HEK293T (cell line): ENCODE measurements at regions not wholly inside any gene's neighbourhood (a gene's known extent, or its start where the extent isn't known, plus 50 kb on each side); places are given as distances from the start of the nearest gene placed in this dataset.

Experiments used
- CTCF ChIA-PET: fragments of 350-600 bp; formaldehyde crosslinking; extraction: SDS; loops from one replicate; lab custom pipeline; 2021; ENCODE audit warnings: antibody characterized with exemption, inconsistent platforms; lab: Yijun Ruan, JAX
- POLR2A ChIA-PET: fragments of 350-600 bp; formaldehyde crosslinking; extraction: SDS; loops from one replicate; lab custom pipeline; 2020; ENCODE audit warnings: antibody characterized with exemption, inconsistent platforms; lab: Yijun Ruan, JAX
- DNase-seq: peaks from one replicate; pipeline ENCODE4 v3.0.0; 2012; ENCODE audit warnings: mixed read lengths; ENCODE audit errors: extremely low spot score
- ARNT ChIP-seq: fragments of 450-650 bp; IDR thresholded peaks from 2 replicates; pipeline ENCODE4 v1.6.1; 2017; ENCODE audit warnings: mild to moderate bottlenecking
- BHLHE40 ChIP-seq: fragments of 450-650 bp; IDR thresholded peaks from 2 replicates; pipeline ENCODE4 v1.6.1; 2016; ENCODE audit warnings: mild to moderate bottlenecking, moderate library complexity, borderline replicate concordance
- CTBP1 ChIP-seq: fragments of 450-650 bp; IDR thresholded peaks from 2 replicates; pipeline ENCODE4 v1.6.1; 2016; ENCODE audit warnings: borderline replicate concordance
- ELF4 ChIP-seq: fragments of 450-650 bp; IDR thresholded peaks from 2 replicates; pipeline ENCODE4 v1.6.1; 2017; ENCODE audit warnings: antibody characterized with exemption
- FOXA1 ChIP-seq: fragments of 450-650 bp; IDR thresholded peaks from 2 replicates; pipeline ENCODE4 v1.6.1; 2016; ENCODE audit warnings: mild to moderate bottlenecking
- FOXK2 ChIP-seq: fragments of 450-650 bp; IDR thresholded peaks from 2 replicates; pipeline ENCODE4 v1.6.1; 2016; ENCODE audit warnings: mild to moderate bottlenecking
- FOXM1 ChIP-seq: fragments of 450-650 bp; IDR thresholded peaks from 2 replicates; pipeline ENCODE4 v1.6.1; 2017; ENCODE audit warnings: mild to moderate bottlenecking, borderline replicate concordance
- HDGF ChIP-seq: fragments of 450-650 bp; IDR thresholded peaks from 2 replicates; pipeline ENCODE4 v1.6.1; 2017; ENCODE audit warnings: antibody characterized with exemption, borderline replicate concordance
- L3MBTL2 ChIP-seq: fragments of 450-650 bp; conservative IDR thresholded peaks from 2 replicates; pipeline ENCODE4 v1.6.1; 2016; ENCODE audit warnings: mild to moderate bottlenecking
- LEF1 ChIP-seq: fragments of 450-650 bp; IDR thresholded peaks from 2 replicates; pipeline ENCODE4 v1.6.1; 2017; ENCODE audit warnings: mild to moderate bottlenecking, borderline replicate concordance
- NFRKB ChIP-seq: fragments of 450-650 bp; IDR thresholded peaks from 2 replicates; pipeline ENCODE4 v1.6.1; 2016; ENCODE audit warnings: mild to moderate bottlenecking, moderate library complexity
- SP1 ChIP-seq: fragments of 450-650 bp; IDR thresholded peaks from 2 replicates; pipeline ENCODE4 v1.6.1; 2017
- SUZ12 ChIP-seq: fragments of 450-650 bp; IDR thresholded peaks from 2 replicates; pipeline ENCODE4 v1.6.1; 2016; ENCODE audit warnings: mild to moderate bottlenecking
- TARDBP ChIP-seq: fragments of 450-650 bp; IDR thresholded peaks from 2 replicates; pipeline ENCODE4 v1.6.1; 2016
- ZNF384 ChIP-seq: fragments of 450-650 bp; IDR thresholded peaks from 2 replicates; pipeline ENCODE4 v1.6.1; 2016
- TF ChIP-seq, protein P1 (sequence below): fragments of 450-650 bp; IDR thresholded peaks from 2 replicates; pipeline ENCODE4 v1.6.1; 2016

DNA sequence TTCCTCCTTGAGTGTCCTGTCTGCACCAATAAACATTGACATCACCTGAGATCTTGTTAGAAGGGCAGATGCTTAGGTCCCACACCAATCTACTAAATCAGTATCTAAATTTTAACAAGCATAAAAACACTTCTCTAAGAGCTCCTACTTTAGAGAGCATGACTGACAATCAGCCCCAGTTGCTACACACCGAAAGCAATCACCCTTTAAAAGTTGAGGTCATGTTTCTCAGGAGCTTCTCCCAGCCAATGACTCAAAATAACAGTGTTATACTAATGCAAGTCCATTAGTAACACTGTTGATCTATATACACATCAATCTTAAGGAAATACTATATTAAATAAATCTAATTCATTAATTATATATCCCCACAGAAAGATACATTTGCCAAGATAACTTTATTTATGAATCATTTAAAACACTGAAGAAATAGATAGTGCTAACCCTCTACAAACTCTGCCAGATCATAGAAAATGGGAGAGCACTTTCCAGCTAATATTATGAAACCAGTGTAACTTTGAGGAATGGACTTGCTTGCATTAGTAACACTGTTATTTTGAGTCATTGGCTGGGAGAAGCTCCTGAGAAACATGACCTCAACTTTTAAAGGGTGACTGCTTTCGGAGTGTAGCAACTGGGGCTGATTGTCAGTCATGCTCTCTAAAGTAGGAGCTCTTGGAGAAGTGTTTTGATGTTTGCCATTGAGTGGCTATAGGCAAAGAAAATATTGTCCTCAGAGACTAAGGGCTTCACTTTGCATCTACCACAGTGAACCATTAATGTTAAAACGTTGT lies 109.8 kb upstream of the HDX start:
- DNase-seq, result no peak
- TF ChIP-seq, protein P1, sequence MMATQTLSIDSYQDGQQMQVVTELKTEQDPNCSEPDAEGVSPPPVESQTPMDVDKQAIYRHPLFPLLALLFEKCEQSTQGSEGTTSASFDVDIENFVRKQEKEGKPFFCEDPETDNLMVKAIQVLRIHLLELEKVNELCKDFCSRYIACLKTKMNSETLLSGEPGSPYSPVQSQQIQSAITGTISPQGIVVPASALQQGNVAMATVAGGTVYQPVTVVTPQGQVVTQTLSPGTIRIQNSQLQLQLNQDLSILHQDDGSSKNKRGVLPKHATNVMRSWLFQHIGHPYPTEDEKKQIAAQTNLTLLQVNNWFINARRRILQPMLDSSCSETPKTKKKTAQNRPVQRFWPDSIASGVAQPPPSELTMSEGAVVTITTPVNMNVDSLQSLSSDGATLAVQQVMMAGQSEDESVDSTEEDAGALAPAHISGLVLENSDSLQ, result no peak
- ChIA-PET CTCF (no interaction called here), POLR2A (no interaction called here)

DNA sequence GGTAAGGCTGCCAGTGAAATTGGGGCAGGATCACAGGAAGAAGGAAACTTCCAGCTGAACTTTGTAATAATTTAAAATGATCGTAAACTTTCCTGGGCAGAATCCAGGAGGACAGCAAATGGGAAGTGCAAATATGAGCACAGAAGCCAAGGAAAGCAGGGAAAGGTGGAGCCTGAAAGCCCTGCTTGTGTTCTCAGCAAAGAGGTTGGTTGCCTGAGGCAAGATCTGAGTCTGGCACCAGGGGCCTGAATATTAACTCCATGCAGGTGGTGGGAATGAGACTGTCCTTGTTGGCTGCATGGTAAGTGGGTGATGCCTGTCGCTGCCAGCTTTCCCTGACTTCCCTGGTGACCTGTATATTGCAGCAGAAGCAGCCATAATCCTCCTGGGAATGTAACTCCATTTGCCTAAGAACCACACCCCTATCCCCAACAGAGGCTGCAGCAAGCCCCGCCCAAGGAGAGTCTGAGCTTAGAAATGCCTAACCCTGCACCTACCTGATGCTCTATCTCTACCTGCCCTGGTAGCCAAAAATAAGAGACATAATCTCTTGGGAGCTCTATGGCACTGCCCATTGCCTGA lies 132.0 kb upstream of the HDX start:
- no peak for DNase-seq
- TF ChIP-seq L3MBTL2 (no peak), LEF1 (no peak), TARDBP (no peak), FOXK2 (no peak), ELF4 (no peak), CTBP1 (no peak), BHLHE40 (no peak), ZNF384 (no peak), HDGF (no peak), NFRKB (no peak), SUZ12 (no peak), FOXM1 (no peak), ARNT (no peak), FOXA1 (no peak), SP1 (no peak)
- TF ChIP-seq, protein P1, result no peak
- ChIA-PET POLR2A (no interaction called here), CTCF (no interaction called here)

DNA sequence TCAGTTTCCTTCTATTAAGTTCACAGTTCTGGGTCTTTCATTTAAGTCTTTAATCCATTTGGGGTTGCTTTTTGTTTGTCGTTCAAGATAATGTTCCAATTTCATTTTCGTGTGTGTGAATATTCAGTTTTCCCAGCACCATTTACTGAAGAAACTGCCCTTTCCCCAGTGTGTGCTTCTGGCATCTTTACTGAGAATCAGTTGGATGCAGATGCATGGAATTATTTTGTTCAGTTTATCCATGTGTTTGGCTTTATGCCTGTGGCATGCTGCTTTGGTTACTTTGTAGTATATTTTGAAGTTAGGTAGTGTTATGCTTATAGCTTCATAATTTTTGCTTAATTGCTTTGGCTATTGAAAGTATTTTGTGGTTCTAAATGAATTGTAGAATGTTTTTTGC lies 163.8 kb upstream of the HDX start:
- no peak for TF ChIP-seq SP1
- no peak for TF ChIP-seq FOXM1
- no peak for TF ChIP-seq ELF4
- no peak for TF ChIP-seq CTBP1
- TF ChIP-seq, protein P1, result no peak
- no peak for TF ChIP-seq BHLHE40
- no peak for TF ChIP-seq ZNF384
- TF ChIP-seq TARDBP, result no peak
- TF ChIP-seq HDGF, result no peak
- no peak for TF ChIP-seq ARNT
- TF ChIP-seq SUZ12, result no peak
- TF ChIP-seq NFRKB, result no peak
- CTCF ChIA-PET, result no interaction called here
- POLR2A ChIA-PET, result no interaction called here

DNA sequence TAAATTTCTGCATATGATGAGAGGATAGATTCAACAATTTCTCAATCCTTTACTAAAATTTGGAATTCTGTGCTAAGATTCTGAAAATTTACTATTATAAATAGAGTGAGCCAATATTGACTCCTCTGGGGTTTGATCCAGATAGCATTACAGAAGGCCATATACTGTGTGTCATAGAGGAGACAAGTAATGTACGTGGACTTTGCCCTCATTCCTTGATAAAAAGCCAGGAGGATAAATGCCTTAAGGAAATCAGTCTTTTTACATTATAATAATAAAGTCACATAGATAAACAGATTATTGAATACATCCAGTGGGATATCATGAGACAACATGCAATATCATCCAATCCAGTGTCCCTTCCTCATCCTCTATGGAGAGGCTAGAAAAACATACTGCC lies 188.0 kb upstream of the HDX start:
- no peak for TF ChIP-seq FOXM1
- no peak for TF ChIP-seq SUZ12
- no peak for TF ChIP-seq LEF1
- TF ChIP-seq BHLHE40, result no peak
- TF ChIP-seq, protein P1, result no peak
- TF ChIP-seq NFRKB, result no peak
- TF ChIP-seq FOXK2, result no peak
- no peak for TF ChIP-seq ZNF384
- no peak for TF ChIP-seq SP1
- no peak for TF ChIP-seq HDGF
- TF ChIP-seq ARNT, result no peak
- TF ChIP-seq L3MBTL2, result no peak
- ChIA-PET CTCF (no interaction called here), POLR2A (no interaction called here)
- no peak for DNase-seq

More for the DNA sequence above, 163.8 kb upstream of the HDX start:
- no peak for DNase-seq

DNA sequence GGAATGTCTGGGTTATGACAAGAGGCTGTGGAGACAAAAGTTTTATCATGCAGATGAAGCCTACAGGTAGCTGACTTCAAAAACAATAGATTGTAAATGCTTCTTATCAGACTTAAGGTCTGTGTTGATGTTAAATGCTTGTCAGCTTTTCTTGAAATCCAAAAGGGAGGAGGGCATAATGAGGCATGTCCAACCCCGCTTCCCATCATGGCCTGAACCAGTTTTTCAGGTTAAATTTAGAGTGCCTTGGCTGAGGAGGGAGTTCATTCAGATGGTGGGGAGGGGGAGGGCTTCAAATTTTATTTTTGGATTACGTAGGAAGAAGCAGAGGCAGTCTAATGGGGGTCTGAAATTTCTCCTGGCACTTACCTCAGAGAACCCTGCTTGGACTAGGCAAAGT lies 207.7 kb upstream of the HDX start:
- ChIA-PET POLR2A (no interaction called here), CTCF (no interaction called here)
- TF ChIP-seq FOXK2, result no peak
- no peak for TF ChIP-seq ARNT
- TF ChIP-seq CTBP1, result no peak
- no peak for TF ChIP-seq TARDBP
- TF ChIP-seq NFRKB, result no peak
- TF ChIP-seq FOXM1, result no peak
- no peak for TF ChIP-seq SUZ12
- no peak for TF ChIP-seq BHLHE40
- TF ChIP-seq, protein P1, result no peak
- TF ChIP-seq FOXA1, result no peak
- TF ChIP-seq HDGF, result no peak
- TF ChIP-seq L3MBTL2, result no peak
- no peak for TF ChIP-seq ELF4
- no peak for TF ChIP-seq LEF1
- no peak for TF ChIP-seq SP1
- TF ChIP-seq ZNF384, result no peak
- no peak for DNase-seq
